ENCODE measurements at regions not wholly inside any gene's neighbourhood (a gene's known extent, or its start where the extent isn't known, plus 50 kb on each side); places are given as distances from the start of the nearest gene placed in this dataset.

GRCh38 chr5:27734838-27735237 is 696.5 kb upstream of the CDH9 start:
- TF ChIP-seq POLR2A (IDR thresholded peaks at IDR 0.05) (no peak), CTCF (IDR thresholded peaks at IDR 0.05) (no peak)
